CD4-positive, alpha-beta memory T cell (primary cell): ENCODE measurements at regions not wholly inside any gene's neighbourhood (a gene's known extent, or its start where the extent isn't known, plus 50 kb on each side); places are given as distances from the start of the nearest gene placed in this dataset.

Source experiments
- CTCF ChIA-PET: fragments of 350-600 bp; sonication (Branson Sonifier 250); formaldehyde crosslinking; loops from one replicate; lab custom pipeline; 2021; ENCODE audit warnings: inconsistent platforms; ENCODE audit not compliant: partially characterized antibody; lab: Charles Lee
- POLR2A ChIA-PET: fragments of 350-600 bp; sonication (Branson Sonifier 250); formaldehyde crosslinking; loops from one replicate; lab custom pipeline; 2021; ENCODE audit not compliant: partially characterized antibody; lab: Charles Lee
- DNase-seq, 5 donors: peaks; one replicate each; pipeline versions ENCODE4 v3.0.0 to v3.0.0-alpha.2; 2020 to 2022; ENCODE audit warnings: mixed read lengths in 1 of 5
- H3K27ac ChIP-seq: one replicate; pipeline ENCODE4 v1.7.0; 2013; ENCODE audit warnings: low read depth, low read length
- H3K27me3 ChIP-seq: 2 replicates; pipeline ENCODE4 v1.7.0; 2013; ENCODE audit warnings: mild to moderate bottlenecking, low read length, moderate library complexity; ENCODE audit not compliant: insufficient read depth
- H3K36me3 ChIP-seq: 2 replicates; pipeline ENCODE4 v1.7.0; 2013; ENCODE audit warnings: mild to moderate bottlenecking, low read length, moderate library complexity; ENCODE audit not compliant: insufficient read depth
- H3K4me1 ChIP-seq: 2 replicates; pipeline ENCODE4 v1.7.0; 2013; ENCODE audit warnings: mild to moderate bottlenecking, low read length, moderate library complexity; ENCODE audit not compliant: insufficient read depth
- H3K4me3 ChIP-seq, 2 donors: one replicate each; pipeline ENCODE4 v1.7.0; 2013; ENCODE audit warnings: low read length in 2 of 2, mild to moderate bottlenecking in 1 of 2
- H3K9me3 ChIP-seq, 2 donors: one replicate each; pipeline ENCODE4 v1.7.0; 2013; ENCODE audit warnings: low read length in 2 of 2, control low read depth in 1 of 2; ENCODE audit not compliant: control insufficient read depth in 1 of 2
- H3K27ac Mint-ChIP-seq, 7 donors: one replicate each; pipeline ENCODE4 v1.8.0; 2020 to 2021; ENCODE audit warnings: mixed read lengths in 7 of 7, mild to moderate bottlenecking in 6 of 7, inconsistent platforms in 3 of 7, moderate library complexity in 3 of 7
- H3K27me3 Mint-ChIP-seq, 2 donors: one replicate each; pipeline ENCODE4 v1.8.0; 2020 to 2021; ENCODE audit warnings: mixed read lengths in 2 of 2
- H3K36me3 Mint-ChIP-seq, 2 donors: one replicate each; pipeline ENCODE4 v1.8.0; 2020 to 2021; ENCODE audit warnings: mixed read lengths in 2 of 2, inconsistent platforms in 1 of 2, mild to moderate bottlenecking in 1 of 2
- H3K4me1 Mint-ChIP-seq, 4 donors: one replicate each; pipeline ENCODE4 v1.8.0; 2020 to 2021; ENCODE audit warnings: mixed read lengths in 4 of 4, mild to moderate bottlenecking in 1 of 4
- H3K4me3 Mint-ChIP-seq, 8 donors: one replicate each; pipeline ENCODE4 v1.8.0; 2020 to 2021; ENCODE audit warnings: mixed read lengths in 8 of 8, mild to moderate bottlenecking in 7 of 8, moderate library complexity in 6 of 8, inconsistent platforms in 3 of 8
- H3K9me3 Mint-ChIP-seq, 8 donors: one replicate each; pipeline ENCODE4 v1.8.0; 2020 to 2021; ENCODE audit warnings: mixed read lengths in 8 of 8, mild to moderate bottlenecking in 5 of 8, inconsistent platforms in 3 of 8, moderate library complexity in 1 of 8
- intact Hi-C: fragments of 100-400 bp; cut with micrococcal nuclease; formaldehyde crosslinking; loops from one replicate; pipeline ENCODE4 v1.15.1; 2023

DNA sequence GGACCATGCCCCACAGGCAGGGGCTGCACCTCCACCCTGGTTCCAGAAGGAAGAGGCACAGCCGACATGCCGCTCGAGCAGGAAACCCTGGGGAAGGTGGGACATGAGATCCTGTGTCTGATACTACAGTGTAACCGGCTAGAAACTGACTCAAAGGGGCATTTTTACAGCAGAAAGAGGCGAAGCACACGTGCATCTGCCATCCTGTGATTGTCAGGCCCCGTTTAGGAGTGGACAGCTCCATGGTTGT, 62.7 kb downstream of the SIK1 start:
- H3K27ac Mint-ChIP-seq = peak overlapping the region in 3 of 7 donors; percentile 12 to 30 (median 15)
- Histone ChIP-seq H3K4me1 (peaks cover 24% of the 10 kb centered on the region), H3K4me3 (no peak overlapping the region), H3K9me3 (no peaks in the 10 kb centered on the region), H3K36me3 (no peaks in the 10 kb centered on the region), H3K27ac (no peak overlapping the region), H3K27me3 (no peaks in the 10 kb centered on the region)
- POLR2A ChIA-PET = no interaction called here
- H3K9me3 Mint-ChIP-seq = no peaks in the 10 kb centered on the region
- H3K4me3 Mint-ChIP-seq = no peak overlapping the region
- intact Hi-C loops = no loop called here
- H3K36me3 Mint-ChIP-seq = no peaks in the 10 kb centered on the region
- peaks cover 13 to 25% (median 18%) of the 10 kb centered on the region in 4 donors for H3K4me1 Mint-ChIP-seq
- CTCF ChIA-PET = no interaction called here
- DNase-seq = peak in 1 of 5 donors; percentile 24
- peaks cover 0 to 6% of the 10 kb centered on the region in 2 donors for H3K27me3 Mint-ChIP-seq

DNA sequence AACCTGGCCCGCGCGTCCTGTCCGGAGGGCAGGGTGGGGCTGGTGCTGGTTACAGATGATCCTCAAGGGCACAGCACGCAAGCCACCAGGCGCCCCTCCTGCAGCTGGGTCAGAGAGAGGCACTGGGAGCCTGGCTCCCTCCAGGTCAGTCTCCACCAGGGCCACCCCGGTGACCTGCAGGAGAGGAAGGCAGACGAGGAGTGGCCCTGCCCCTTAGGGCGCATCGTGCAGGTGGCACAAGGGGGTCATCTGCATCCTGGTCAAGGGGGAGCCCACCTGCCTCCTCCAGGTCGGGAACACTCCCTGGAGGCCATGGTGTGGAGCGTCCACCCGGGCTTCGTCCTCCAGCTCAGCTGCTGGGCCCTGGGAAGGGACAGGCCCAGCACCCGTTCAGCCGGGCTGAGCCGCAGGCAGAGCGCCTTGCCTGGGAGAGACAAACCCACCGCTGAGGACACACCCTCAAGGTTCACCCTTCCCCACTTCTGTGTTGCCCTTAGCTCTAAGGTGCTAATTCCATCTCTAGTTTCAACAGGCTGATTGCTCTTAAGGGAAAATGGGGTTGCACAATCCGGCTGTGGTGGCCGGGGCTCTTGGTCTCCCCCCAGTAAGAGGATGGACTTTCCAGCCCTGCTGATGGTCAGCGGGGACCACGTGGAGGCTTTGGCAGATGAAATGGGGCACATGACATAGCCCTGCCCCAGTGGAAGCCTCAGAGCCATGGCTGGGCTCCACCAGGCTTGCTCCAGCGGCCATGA, 63.2 kb downstream of the SIK1 start:
- peaks cover 0 to 4% of the 10 kb centered on the region in 2 donors for H3K27me3 Mint-ChIP-seq
- peak overlapping the region in 1 of 8 donors; percentile 85 for H3K4me3 Mint-ChIP-seq
- no peak overlapping the region for H3K27ac ChIP-seq
- no peaks in the 10 kb centered on the region for H3K36me3 Mint-ChIP-seq
- POLR2A ChIA-PET = no interaction called here
- no peak overlapping the region for H3K4me3 ChIP-seq
- CTCF ChIA-PET = no interaction called here
- no peaks in the 10 kb centered on the region for H3K9me3 ChIP-seq
- H3K4me1 ChIP-seq = peaks cover 24% of the 10 kb centered on the region
- peak in 1 of 5 donors; percentile 14 for DNase-seq
- peaks cover 13 to 25% (median 18%) of the 10 kb centered on the region in 4 donors for H3K4me1 Mint-ChIP-seq
- intact Hi-C loops = no loop called here
- no peaks in the 10 kb centered on the region for H3K36me3 ChIP-seq
- H3K27ac Mint-ChIP-seq = peak overlapping the region in 3 of 7 donors; percentile 12 to 98 (median 63)
- H3K9me3 Mint-ChIP-seq = no peaks in the 10 kb centered on the region
- H3K27me3 ChIP-seq = no peaks in the 10 kb centered on the region

GRCh38 chr21:43362915-43363314, 64.0 kb downstream of the SIK1 start:
- CTCF ChIA-PET = no interaction called here
- peak overlapping the region; percentile 42 for H3K27ac ChIP-seq
- peaks cover 0 to 4% of the 10 kb centered on the region in 2 donors for H3K27me3 Mint-ChIP-seq
- no peaks in the 10 kb centered on the region for H3K9me3 Mint-ChIP-seq
- H3K27ac Mint-ChIP-seq = peak overlapping the region; percentile 91 to 98 (median 97)
- peaks cover 24% of the 10 kb centered on the region for H3K4me1 ChIP-seq
- no peaks in the 10 kb centered on the region for H3K36me3 ChIP-seq
- H3K4me3 Mint-ChIP-seq = peak overlapping the region in 7 of 8 donors; percentile 73 to 85 (median 84)
- no peaks in the 10 kb centered on the region for H3K27me3 ChIP-seq
- peak in 1 of 5 donors; percentile 52 for DNase-seq
- POLR2A ChIA-PET = no interaction called here
- H3K4me3 ChIP-seq = no peak overlapping the region
- H3K4me1 Mint-ChIP-seq = peaks cover 13 to 25% (median 18%) of the 10 kb centered on the region in 4 donors
- no peaks in the 10 kb centered on the region for H3K9me3 ChIP-seq
- no peaks in the 10 kb centered on the region for H3K36me3 Mint-ChIP-seq
- intact Hi-C loops = no loop called here

GRCh38 chr21:43362321-43362791, 64.6 kb downstream of the SIK1 start:
- H3K36me3 Mint-ChIP-seq = no peaks in the 10 kb centered on the region
- H3K27me3 Mint-ChIP-seq = peaks cover 0 to 4% of the 10 kb centered on the region in 2 donors
- POLR2A ChIA-PET = no interaction called here
- H3K27ac Mint-ChIP-seq = peak overlapping the region; percentile 91 to 98 (median 97)
- intact Hi-C loops = no loop called here
- H3K4me1 Mint-ChIP-seq = peaks cover 13 to 25% (median 18%) of the 10 kb centered on the region in 4 donors
- Histone ChIP-seq H3K4me3 (peak overlapping the region in 1 of 2 donors; percentile 19), H3K9me3 (no peaks in the 10 kb centered on the region), H3K27ac (peak overlapping the region; percentile 79), H3K27me3 (no peaks in the 10 kb centered on the region), H3K4me1 (peaks cover 24% of the 10 kb centered on the region), H3K36me3 (no peaks in the 10 kb centered on the region)
- peak; percentile 83 to 94 (median 87) for DNase-seq
- H3K4me3 Mint-ChIP-seq = peak overlapping the region; percentile 73 to 85 (median 84)
- no peaks in the 10 kb centered on the region for H3K9me3 Mint-ChIP-seq
- CTCF ChIA-PET = no interaction called here

DNA sequence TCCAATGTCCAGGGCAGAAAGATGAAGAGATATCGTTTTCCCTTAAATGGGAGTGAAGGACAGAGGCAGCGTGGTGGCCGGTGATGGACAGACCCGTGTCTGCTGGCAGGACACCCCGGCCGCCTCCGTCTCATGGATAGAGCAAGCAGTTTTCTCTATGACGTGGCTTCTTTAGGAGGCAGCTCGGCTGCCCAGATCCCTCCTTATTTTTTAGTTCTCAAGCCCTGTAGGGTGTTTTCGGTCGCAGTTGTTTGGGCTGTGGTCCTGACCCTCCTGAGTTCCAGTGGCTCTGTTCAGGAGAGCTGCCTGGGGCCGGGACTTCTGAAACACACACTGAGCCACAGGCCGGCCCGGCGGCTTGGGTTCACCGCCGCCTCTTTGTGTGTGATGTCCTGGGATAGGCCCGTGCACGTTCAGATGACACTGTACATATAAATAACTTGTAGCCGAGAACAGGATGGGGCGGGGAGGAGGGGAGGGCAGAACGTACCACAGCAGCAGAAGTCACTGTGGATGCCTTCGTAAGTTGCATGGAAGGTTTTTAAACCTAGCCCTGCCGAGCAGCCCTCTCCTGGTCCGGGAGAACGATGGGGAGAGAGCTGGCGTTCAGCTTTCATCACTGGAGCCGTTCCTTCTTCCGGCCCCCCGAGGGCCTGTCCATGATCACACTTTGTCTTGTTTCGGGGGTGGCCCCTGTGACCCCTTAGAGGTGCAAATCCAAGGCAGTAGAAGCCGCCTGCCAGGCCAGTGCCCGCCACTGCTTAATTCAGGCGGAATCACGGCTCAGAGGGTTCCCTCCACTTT, 65.2 kb downstream of the SIK1 start:
- Mint-ChIP-seq H3K4me1 (peaks cover 13 to 25% (median 18%) of the 10 kb centered on the region in 4 donors), H3K36me3 (no peaks in the 10 kb centered on the region), H3K27me3 (peaks cover 0 to 4% of the 10 kb centered on the region in 2 donors), H3K4me3 (peak overlapping the region; percentile 73 to 85 (median 84)), H3K27ac (peak overlapping the region; percentile 91 to 98 (median 97)), H3K9me3 (no peaks in the 10 kb centered on the region)
- ChIA-PET CTCF (no interaction called here), POLR2A (no interaction called here)
- intact Hi-C loops = no loop called here
- H3K27ac ChIP-seq = peak overlapping the region; percentile 79
- H3K36me3 ChIP-seq = no peaks in the 10 kb centered on the region
- no peaks in the 10 kb centered on the region for H3K27me3 ChIP-seq
- no peaks in the 10 kb centered on the region for H3K9me3 ChIP-seq
- H3K4me3 ChIP-seq = peak overlapping the region in 1 of 2 donors; percentile 19
- H3K4me1 ChIP-seq = peaks cover 24% of the 10 kb centered on the region
- peak; percentile 41 to 80 (median 56) for DNase-seq

GRCh38 chr21:43361127-43361492, 65.8 kb downstream of the SIK1 start:
- H3K27me3 Mint-ChIP-seq = peaks cover 0 to 4% of the 10 kb centered on the region in 2 donors
- Histone ChIP-seq H3K27ac (peak overlapping the region; percentile 79), H3K9me3 (no peaks in the 10 kb centered on the region), H3K4me3 (no peak overlapping the region), H3K36me3 (no peaks in the 10 kb centered on the region), H3K4me1 (peaks cover 24% of the 10 kb centered on the region), H3K27me3 (no peaks in the 10 kb centered on the region)
- no peaks in the 10 kb centered on the region for H3K36me3 Mint-ChIP-seq
- H3K4me1 Mint-ChIP-seq = peaks cover 13 to 25% (median 18%) of the 10 kb centered on the region in 4 donors
- H3K27ac Mint-ChIP-seq = peak overlapping the region; percentile 85 to 98 (median 97)
- peak overlapping the region in 7 of 8 donors; percentile 17 to 84 (median 62) for H3K4me3 Mint-ChIP-seq
- intact Hi-C loops = no loop called here
- H3K9me3 Mint-ChIP-seq = no peaks in the 10 kb centered on the region
- POLR2A ChIA-PET = no interaction called here
- peak in 1 of 5 donors; percentile 34 for DNase-seq
- CTCF ChIA-PET = no interaction called here

GRCh38 chr21:43360441-43361126, 66.3 kb downstream of the SIK1 start:
- peak in 1 of 5 donors; percentile 28 for DNase-seq
- POLR2A ChIA-PET = no interaction called here
- Mint-ChIP-seq H3K4me3 (no peak overlapping the region), H3K36me3 (no peaks in the 10 kb centered on the region), H3K27me3 (peaks cover 0 to 4% of the 10 kb centered on the region in 2 donors), H3K9me3 (no peaks in the 10 kb centered on the region), H3K4me1 (peaks cover 13 to 25% (median 18%) of the 10 kb centered on the region in 4 donors), H3K27ac (peak overlapping the region in 6 of 7 donors; percentile 85 to 98 (median 95))
- Histone ChIP-seq H3K27me3 (no peaks in the 10 kb centered on the region), H3K27ac (no peak overlapping the region), H3K36me3 (no peaks in the 10 kb centered on the region), H3K4me1 (peaks cover 24% of the 10 kb centered on the region), H3K9me3 (no peaks in the 10 kb centered on the region), H3K4me3 (no peak overlapping the region)
- CTCF ChIA-PET = no interaction called here
- intact Hi-C loops = no loop called here
